NT2/D1 (cell line): ENCODE measurements at regions not wholly inside any gene's neighbourhood (a gene's known extent, or its start where the extent isn't known, plus 50 kb on each side); places are given as distances from the start of the nearest gene placed in this dataset.

Experiments
- YY1 ChIP-seq: IDR thresholded peaks from 2 replicates; pipeline ENCODE4 v1.6.1; 2011; ENCODE audit not compliant: insufficient read length, insufficient read depth
- ZNF274 ChIP-seq: IDR thresholded peaks from 2 replicates; pipeline ENCODE4 v1.6.1; 2011; ENCODE audit warnings: mild to moderate bottlenecking, low read depth, low read length

GRCh38 chr2:145096582-145096981, 576.7 kb upstream of the ZEB2 start:
- no peak for TF ChIP-seq YY1
- no peak for TF ChIP-seq ZNF274
